ENCODE measurements at regions not wholly inside any gene's neighbourhood (a gene's known extent, or its start where the extent isn't known, plus 50 kb on each side); places are given as distances from the start of the nearest gene placed in this dataset.

DNA sequence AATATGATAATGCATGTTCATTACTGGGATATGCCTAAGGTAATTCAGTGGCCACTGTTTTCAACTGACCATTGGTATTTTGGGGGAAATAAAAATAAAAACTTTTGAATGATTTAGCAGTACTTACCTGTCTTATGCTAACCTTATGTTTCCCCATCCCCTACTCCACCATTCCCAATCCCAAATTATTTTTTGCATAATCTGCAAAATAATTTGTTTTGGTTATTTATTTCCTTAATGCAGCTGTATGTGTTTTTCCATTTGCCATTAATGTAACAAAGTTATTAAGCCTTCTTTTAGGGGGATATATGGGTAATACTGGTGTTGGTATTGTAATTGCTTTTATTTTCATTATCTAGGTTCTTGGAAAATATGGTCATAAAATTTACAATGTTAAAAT, 213.9 kb upstream of the GULP1 start:
- Histone ChIP-seq H3K36me3 (ENCODE audit: insufficient read depth, low read length) (no peaks in the 10 kb centered on the region), H3K79me2 (ENCODE audit: control insufficient read depth, insufficient read depth, low read length, unreplicated experiment) (no peaks in the 10 kb centered on the region), H3K27ac (ENCODE audit: low read depth, low read length) (no peak overlapping the region), H3K4me3 (ENCODE audit: low read depth, low read length) (no peak overlapping the region), H3K27me3 (ENCODE audit: insufficient read depth, low read length) (no peaks in the 10 kb centered on the region), H2AFZ (ENCODE audit: low read length, unreplicated experiment) (no peak overlapping the region), H3K4me1 (ENCODE audit: control insufficient read depth, insufficient read depth, low read length, unreplicated experiment) (peaks cover 6% of the 10 kb centered on the region)

DNA sequence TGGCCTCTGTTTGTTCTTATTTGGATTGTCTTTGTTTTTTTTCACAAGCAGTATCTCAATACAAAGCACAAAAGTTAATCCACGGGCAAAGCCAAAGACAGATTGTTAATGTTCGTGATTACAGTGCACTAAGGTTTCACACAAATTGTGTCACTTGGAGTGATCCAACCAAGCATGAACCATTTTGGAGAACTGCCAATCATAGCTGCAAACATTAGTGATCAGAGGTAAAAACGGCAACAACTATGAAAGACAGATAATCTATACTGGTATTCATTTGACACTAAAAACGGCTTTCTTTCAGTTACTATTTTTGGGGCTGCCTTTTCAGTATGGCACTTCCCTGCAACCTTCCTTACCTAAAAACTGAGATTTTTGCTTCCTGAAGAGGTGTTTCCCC, 213.1 kb upstream of the GULP1 start:
- Histone ChIP-seq H3K4me1 (ENCODE audit: control insufficient read depth, insufficient read depth, low read length, unreplicated experiment) (peaks cover 6% of the 10 kb centered on the region), H2AFZ (ENCODE audit: low read length, unreplicated experiment) (no peak overlapping the region), H3K36me3 (ENCODE audit: insufficient read depth, low read length) (no peaks in the 10 kb centered on the region), H3K4me3 (ENCODE audit: low read depth, low read length) (no peak overlapping the region), H3K27me3 (ENCODE audit: insufficient read depth, low read length) (no peaks in the 10 kb centered on the region), H3K27ac (ENCODE audit: low read depth, low read length) (no peak overlapping the region), H3K79me2 (ENCODE audit: control insufficient read depth, insufficient read depth, low read length, unreplicated experiment) (no peaks in the 10 kb centered on the region)

- H2AFZ ChIP-seq (ENCODE audit: low read length, unreplicated experiment) = no peak overlapping the region
- H3K4me1 ChIP-seq (ENCODE audit: control insufficient read depth, insufficient read depth, low read length, unreplicated experiment) = peaks cover 6% of the 10 kb centered on the region
- H3K36me3 ChIP-seq (ENCODE audit: insufficient read depth, low read length) = no peaks in the 10 kb centered on the region
- no peaks in the 10 kb centered on the region for H3K79me2 ChIP-seq (ENCODE audit: control insufficient read depth, insufficient read depth, low read length, unreplicated experiment)
- no peak overlapping the region for H3K4me3 ChIP-seq (ENCODE audit: low read depth, low read length)
- no peaks in the 10 kb centered on the region for H3K27me3 ChIP-seq (ENCODE audit: insufficient read depth, low read length)
- no peak overlapping the region for H3K27ac ChIP-seq (ENCODE audit: low read depth, low read length)
These were observed 212.5 kb upstream of the GULP1 start for GRCh38 chr2:188079196-188079595.

GRCh38 chr2:188085421-188085820, 206.3 kb upstream of the GULP1 start:
- Histone ChIP-seq H3K4me1 (ENCODE audit: control insufficient read depth, insufficient read depth, low read length, unreplicated experiment) (no peaks in the 10 kb centered on the region), H3K27me3 (ENCODE audit: insufficient read depth, low read length) (no peaks in the 10 kb centered on the region), H3K79me2 (ENCODE audit: control insufficient read depth, insufficient read depth, low read length, unreplicated experiment) (no peaks in the 10 kb centered on the region), H3K27ac (ENCODE audit: low read depth, low read length) (no peak overlapping the region), H3K4me3 (ENCODE audit: low read depth, low read length) (no peak overlapping the region), H2AFZ (ENCODE audit: low read length, unreplicated experiment) (no peak overlapping the region), H3K36me3 (ENCODE audit: insufficient read depth, low read length) (no peaks in the 10 kb centered on the region)

GRCh38 chr2:188089901-188090300, 201.8 kb upstream of the GULP1 start:
- H3K36me3 ChIP-seq (ENCODE audit: insufficient read depth, low read length) = no peaks in the 10 kb centered on the region
- no peak overlapping the region for H3K27ac ChIP-seq (ENCODE audit: low read depth, low read length)
- no peaks in the 10 kb centered on the region for H3K27me3 ChIP-seq (ENCODE audit: insufficient read depth, low read length)
- H3K79me2 ChIP-seq (ENCODE audit: control insufficient read depth, insufficient read depth, low read length, unreplicated experiment) = no peaks in the 10 kb centered on the region
- H2AFZ ChIP-seq (ENCODE audit: low read length, unreplicated experiment) = no peak overlapping the region
- H3K4me1 ChIP-seq (ENCODE audit: control insufficient read depth, insufficient read depth, low read length, unreplicated experiment) = no peaks in the 10 kb centered on the region
- H3K4me3 ChIP-seq (ENCODE audit: low read depth, low read length) = no peak overlapping the region

GRCh38 chr2:188091220-188091619, 200.5 kb upstream of the GULP1 start:
- no peaks in the 10 kb centered on the region for H3K4me1 ChIP-seq (ENCODE audit: control insufficient read depth, insufficient read depth, low read length, unreplicated experiment)
- H3K36me3 ChIP-seq (ENCODE audit: insufficient read depth, low read length) = no peaks in the 10 kb centered on the region
- H3K27me3 ChIP-seq (ENCODE audit: insufficient read depth, low read length) = no peaks in the 10 kb centered on the region
- H3K4me3 ChIP-seq (ENCODE audit: low read depth, low read length) = no peak overlapping the region
- no peak overlapping the region for H2AFZ ChIP-seq (ENCODE audit: low read length, unreplicated experiment)
- H3K27ac ChIP-seq (ENCODE audit: low read depth, low read length) = no peak overlapping the region
- no peaks in the 10 kb centered on the region for H3K79me2 ChIP-seq (ENCODE audit: control insufficient read depth, insufficient read depth, low read length, unreplicated experiment)

DNA sequence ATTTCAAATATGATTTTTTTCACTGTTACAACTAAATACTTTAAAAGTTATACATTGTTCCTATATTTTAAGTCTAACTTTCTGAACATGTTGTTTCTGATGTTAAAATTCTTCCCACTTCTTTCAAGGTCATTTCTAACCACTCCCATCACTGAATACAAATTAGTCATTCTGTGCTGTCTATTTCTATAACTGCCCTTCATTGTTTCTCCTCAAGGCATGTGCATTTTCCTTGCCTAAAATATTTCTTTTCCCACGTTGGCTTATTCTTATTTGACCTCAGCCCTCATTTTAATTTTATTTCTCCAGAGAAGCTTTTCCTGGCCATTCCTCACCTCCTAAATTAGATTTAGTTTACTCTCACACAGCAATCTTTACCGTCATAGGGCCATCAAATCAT, 198.9 kb upstream of the GULP1 start:
- Histone ChIP-seq H3K79me2 (ENCODE audit: control insufficient read depth, insufficient read depth, low read length, unreplicated experiment) (no peaks in the 10 kb centered on the region), H3K27ac (ENCODE audit: low read depth, low read length) (no peak overlapping the region), H2AFZ (ENCODE audit: low read length, unreplicated experiment) (no peak overlapping the region)

GRCh38 chr2:188096910-188097309, 194.8 kb upstream of the GULP1 start:
- Histone ChIP-seq H3K36me3 (ENCODE audit: insufficient read depth, low read length) (no peaks in the 10 kb centered on the region), H3K79me2 (ENCODE audit: control insufficient read depth, insufficient read depth, low read length, unreplicated experiment) (no peaks in the 10 kb centered on the region), H2AFZ (ENCODE audit: low read length, unreplicated experiment) (no peak overlapping the region), H3K27me3 (ENCODE audit: insufficient read depth, low read length) (no peaks in the 10 kb centered on the region), H3K4me1 (ENCODE audit: control insufficient read depth, insufficient read depth, low read length, unreplicated experiment) (no peaks in the 10 kb centered on the region), H3K27ac (ENCODE audit: low read depth, low read length) (no peak overlapping the region), H3K4me3 (ENCODE audit: low read depth, low read length) (no peak overlapping the region)

More for the DNA sequence above, 198.9 kb upstream of the GULP1 start:
- no peak overlapping the region for H3K4me3 ChIP-seq (ENCODE audit: low read depth, low read length)
- no peaks in the 10 kb centered on the region for H3K27me3 ChIP-seq (ENCODE audit: insufficient read depth, low read length)
- no peaks in the 10 kb centered on the region for H3K36me3 ChIP-seq (ENCODE audit: insufficient read depth, low read length)
- no peaks in the 10 kb centered on the region for H3K4me1 ChIP-seq (ENCODE audit: control insufficient read depth, insufficient read depth, low read length, unreplicated experiment)

DNA sequence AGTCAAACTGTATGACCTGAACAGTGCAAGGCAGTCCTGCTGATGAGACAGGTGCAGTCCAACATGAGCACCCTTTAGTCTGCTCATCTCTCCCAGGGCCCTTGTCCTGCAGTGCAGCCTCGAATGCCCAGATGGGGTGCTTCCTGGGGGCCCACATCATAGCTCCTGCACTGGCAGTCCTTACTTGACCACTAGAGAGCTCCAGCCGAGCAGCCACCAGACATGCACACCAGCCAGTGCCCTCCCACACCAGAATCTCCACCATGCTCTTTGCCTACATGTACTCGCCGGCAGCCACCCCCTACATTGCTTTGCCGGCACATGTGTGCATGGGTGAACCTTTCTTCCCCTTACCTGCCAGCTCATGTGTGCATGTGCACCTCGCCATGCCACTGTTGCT, 188.8 kb upstream of the GULP1 start:
- Histone ChIP-seq H3K4me1 (ENCODE audit: control insufficient read depth, insufficient read depth, low read length, unreplicated experiment) (no peaks in the 10 kb centered on the region), H3K27me3 (ENCODE audit: insufficient read depth, low read length) (no peaks in the 10 kb centered on the region), H2AFZ (ENCODE audit: low read length, unreplicated experiment) (no peak overlapping the region), H3K27ac (ENCODE audit: low read depth, low read length) (no peak overlapping the region), H3K79me2 (ENCODE audit: control insufficient read depth, insufficient read depth, low read length, unreplicated experiment) (no peaks in the 10 kb centered on the region), H3K4me3 (ENCODE audit: low read depth, low read length) (no peak overlapping the region), H3K36me3 (ENCODE audit: insufficient read depth, low read length) (no peaks in the 10 kb centered on the region)

DNA sequence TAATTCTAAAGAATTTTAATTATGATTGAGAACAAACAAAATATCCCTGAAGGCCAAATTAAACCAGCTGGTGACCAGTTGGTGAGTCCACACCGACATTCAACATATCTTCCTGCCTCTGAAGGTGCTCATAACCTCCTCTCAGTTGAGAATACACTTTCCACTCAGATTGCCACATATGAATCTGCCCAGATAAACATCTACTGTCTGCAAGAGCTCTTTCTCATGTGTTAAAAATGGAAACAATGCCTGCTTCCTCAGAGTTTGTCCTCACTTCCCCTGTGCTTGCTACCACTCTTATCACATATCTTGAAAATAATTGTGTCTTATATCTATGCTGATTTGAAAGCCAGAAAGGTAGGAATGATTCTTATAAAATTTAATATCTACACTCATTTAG, 177.7 kb upstream of the GULP1 start:
- Histone ChIP-seq H3K27ac (ENCODE audit: low read depth, low read length) (no peak overlapping the region), H3K27me3 (ENCODE audit: insufficient read depth, low read length) (no peaks in the 10 kb centered on the region), H3K4me1 (ENCODE audit: control insufficient read depth, insufficient read depth, low read length, unreplicated experiment) (no peaks in the 10 kb centered on the region), H2AFZ (ENCODE audit: low read length, unreplicated experiment) (peak overlapping the region; percentile 41), H3K79me2 (ENCODE audit: control insufficient read depth, insufficient read depth, low read length, unreplicated experiment) (no peaks in the 10 kb centered on the region), H3K4me3 (ENCODE audit: low read depth, low read length) (no peak overlapping the region), H3K36me3 (ENCODE audit: insufficient read depth, low read length) (no peaks in the 10 kb centered on the region)

DNA sequence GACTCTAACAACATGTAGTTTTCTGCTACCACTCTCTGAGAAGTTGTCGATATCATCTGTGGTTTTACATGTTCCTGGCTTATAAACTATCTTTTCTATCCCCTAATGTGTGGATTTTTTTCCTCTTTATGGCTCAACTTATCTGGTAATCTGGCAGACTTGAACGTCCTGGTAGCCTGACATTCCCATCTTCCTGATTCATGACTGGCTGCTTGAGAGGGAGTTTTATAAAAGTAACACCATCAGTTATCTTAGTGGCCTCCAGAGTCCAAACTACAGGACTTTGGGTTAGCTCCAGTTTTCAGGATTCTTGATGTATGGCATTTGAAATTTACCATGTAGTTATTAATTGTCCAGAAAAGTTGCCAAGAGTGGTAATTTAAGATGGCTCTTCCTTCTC, 174.0 kb upstream of the GULP1 start:
- H3K4me3 ChIP-seq (ENCODE audit: low read depth, low read length) = no peak overlapping the region

GRCh38 chr2:188118431-188118830, 173.2 kb upstream of the GULP1 start:
- Histone ChIP-seq H3K4me3 (ENCODE audit: low read depth, low read length) (no peak overlapping the region), H3K36me3 (ENCODE audit: insufficient read depth, low read length) (no peaks in the 10 kb centered on the region), H3K79me2 (ENCODE audit: control insufficient read depth, insufficient read depth, low read length, unreplicated experiment) (no peaks in the 10 kb centered on the region), H3K4me1 (ENCODE audit: control insufficient read depth, insufficient read depth, low read length, unreplicated experiment) (no peaks in the 10 kb centered on the region), H3K27ac (ENCODE audit: low read depth, low read length) (no peak overlapping the region), H3K27me3 (ENCODE audit: insufficient read depth, low read length) (no peaks in the 10 kb centered on the region), H2AFZ (ENCODE audit: low read length, unreplicated experiment) (no peak overlapping the region)

More for the DNA sequence above, 174.0 kb upstream of the GULP1 start:
- Histone ChIP-seq H3K36me3 (ENCODE audit: insufficient read depth, low read length) (no peaks in the 10 kb centered on the region), H3K27ac (ENCODE audit: low read depth, low read length) (no peak overlapping the region), H3K4me1 (ENCODE audit: control insufficient read depth, insufficient read depth, low read length, unreplicated experiment) (no peaks in the 10 kb centered on the region), H3K79me2 (ENCODE audit: control insufficient read depth, insufficient read depth, low read length, unreplicated experiment) (no peaks in the 10 kb centered on the region), H2AFZ (ENCODE audit: low read length, unreplicated experiment) (no peak overlapping the region), H3K27me3 (ENCODE audit: insufficient read depth, low read length) (no peaks in the 10 kb centered on the region)

All from ACC112 (cell line).